GM23338 (cell line): ENCODE measurements at regions not wholly inside any gene's neighbourhood (a gene's known extent, or its start where the extent isn't known, plus 50 kb on each side); places are given as distances from the start of the nearest gene placed in this dataset.

Experiments used
- CTCF ChIP-seq, 2 experiments: fragments of 200-600 bp in 1 of 2; sonication (generic) in 1 of 2; conservative IDR thresholded peaks; 2 replicates each; pipeline versions ENCODE4 v1.5.1 to v1.6.1; 2016 to 2017; ENCODE audit warnings: antibody characterized with exemption in 2 of 2, low read depth in 2 of 2, mild to moderate bottlenecking in 2 of 2, moderate library complexity in 1 of 2
- TF ChIP-seq, protein P1 (sequence below): fragments of 250-450 bp; sonication (Bioruptor Pico); IDR thresholded peaks from 2 replicates; pipeline ENCODE4 v1.5.0; 2020; ENCODE audit warnings: mild to moderate bottlenecking, moderate library complexity

GRCh38 chr1:21346365-21347071, 56.3 kb upstream of the ECE1 start:
- TF ChIP-seq CTCF (conservative IDR thresholded peaks at IDR 0.05; ENCODE audit: low read depth in 2 of 2) = no peak
- TF ChIP-seq, protein P1, sequence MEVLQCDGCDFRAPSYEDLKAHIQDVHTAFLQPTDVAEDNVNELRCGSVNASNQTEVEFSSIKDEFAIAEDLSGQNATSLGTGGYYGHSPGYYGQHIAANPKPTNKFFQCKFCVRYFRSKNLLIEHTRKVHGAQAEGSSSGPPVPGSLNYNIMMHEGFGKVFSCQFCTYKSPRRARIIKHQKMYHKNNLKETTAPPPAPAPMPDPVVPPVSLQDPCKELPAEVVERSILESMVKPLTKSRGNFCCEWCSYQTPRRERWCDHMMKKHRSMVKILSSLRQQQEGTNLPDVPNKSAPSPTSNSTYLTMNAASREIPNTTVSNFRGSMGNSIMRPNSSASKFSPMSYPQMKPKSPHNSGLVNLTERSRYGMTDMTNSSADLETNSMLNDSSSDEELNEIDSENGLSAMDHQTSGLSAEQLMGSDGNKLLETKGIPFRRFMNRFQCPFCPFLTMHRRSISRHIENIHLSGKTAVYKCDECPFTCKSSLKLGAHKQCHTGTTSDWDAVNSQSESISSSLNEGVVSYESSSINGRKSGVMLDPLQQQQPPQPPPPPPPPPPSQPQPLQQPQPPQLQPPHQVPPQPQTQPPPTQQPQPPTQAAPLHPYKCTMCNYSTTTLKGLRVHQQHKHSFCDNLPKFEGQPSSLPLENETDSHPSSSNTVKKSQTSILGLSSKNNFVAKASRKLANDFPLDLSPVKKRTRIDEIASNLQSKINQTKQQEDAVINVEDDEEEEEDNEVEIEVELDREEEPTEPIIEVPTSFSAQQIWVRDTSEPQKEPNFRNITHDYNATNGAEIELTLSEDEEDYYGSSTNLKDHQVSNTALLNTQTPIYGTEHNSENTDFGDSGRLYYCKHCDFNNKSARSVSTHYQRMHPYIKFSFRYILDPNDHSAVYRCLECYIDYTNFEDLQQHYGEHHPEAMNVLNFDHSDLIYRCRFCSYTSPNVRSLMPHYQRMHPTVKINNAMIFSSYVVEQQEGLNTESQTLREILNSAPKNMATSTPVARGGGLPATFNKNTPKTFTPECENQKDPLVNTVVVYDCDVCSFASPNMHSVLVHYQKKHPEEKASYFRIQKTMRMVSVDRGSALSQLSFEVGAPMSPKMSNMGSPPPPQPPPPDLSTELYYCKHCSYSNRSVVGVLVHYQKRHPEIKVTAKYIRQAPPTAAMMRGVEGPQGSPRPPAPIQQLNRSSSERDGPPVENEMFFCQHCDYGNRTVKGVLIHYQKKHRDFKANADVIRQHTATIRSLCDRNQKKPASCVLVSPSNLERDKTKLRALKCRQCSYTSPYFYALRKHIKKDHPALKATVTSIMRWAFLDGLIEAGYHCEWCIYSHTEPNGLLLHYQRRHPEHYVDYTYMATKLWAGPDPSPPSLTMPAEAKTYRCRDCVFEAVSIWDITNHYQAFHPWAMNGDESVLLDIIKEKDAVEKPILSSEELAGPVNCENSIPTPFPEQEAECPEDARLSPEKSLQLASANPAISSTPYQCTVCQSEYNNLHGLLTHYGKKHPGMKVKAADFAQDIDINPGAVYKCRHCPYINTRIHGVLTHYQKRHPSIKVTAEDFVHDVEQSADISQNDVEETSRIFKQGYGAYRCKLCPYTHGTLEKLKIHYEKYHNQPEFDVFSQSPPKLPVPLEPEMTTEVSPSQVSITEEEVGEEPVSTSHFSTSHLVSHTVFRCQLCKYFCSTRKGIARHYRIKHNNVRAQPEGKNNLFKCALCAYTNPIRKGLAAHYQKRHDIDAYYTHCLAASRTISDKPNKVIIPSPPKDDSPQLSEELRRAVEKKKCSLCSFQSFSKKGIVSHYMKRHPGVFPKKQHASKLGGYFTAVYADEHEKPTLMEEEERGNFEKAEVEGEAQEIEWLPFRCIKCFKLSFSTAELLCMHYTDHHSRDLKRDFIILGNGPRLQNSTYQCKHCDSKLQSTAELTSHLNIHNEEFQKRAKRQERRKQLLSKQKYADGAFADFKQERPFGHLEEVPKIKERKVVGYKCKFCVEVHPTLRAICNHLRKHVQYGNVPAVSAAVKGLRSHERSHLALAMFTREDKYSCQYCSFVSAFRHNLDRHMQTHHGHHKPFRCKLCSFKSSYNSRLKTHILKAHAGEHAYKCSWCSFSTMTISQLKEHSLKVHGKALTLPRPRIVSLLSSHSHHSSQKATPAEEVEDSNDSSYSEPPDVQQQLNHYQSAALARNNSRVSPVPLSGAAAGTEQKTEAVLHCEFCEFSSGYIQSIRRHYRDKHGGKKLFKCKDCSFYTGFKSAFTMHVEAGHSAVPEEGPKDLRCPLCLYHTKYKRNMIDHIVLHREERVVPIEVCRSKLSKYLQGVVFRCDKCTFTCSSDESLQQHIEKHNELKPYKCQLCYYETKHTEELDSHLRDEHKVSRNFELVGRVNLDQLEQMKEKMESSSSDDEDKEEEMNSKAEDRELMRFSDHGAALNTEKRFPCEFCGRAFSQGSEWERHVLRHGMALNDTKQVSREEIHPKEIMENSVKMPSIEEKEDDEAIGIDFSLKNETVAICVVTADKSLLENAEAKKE (CRISPR knock-in tag) = no peak
